HG02970 (cell line): ENCODE measurements at regions not wholly inside any gene's neighbourhood (a gene's known extent, or its start where the extent isn't known, plus 50 kb on each side); places are given as distances from the start of the nearest gene placed in this dataset.

Source experiments
- ATAC-seq: cut with Tn5 transposase; IDR thresholded peaks from one replicate; pipeline ENCODE4 v1.9.1; 2021; ENCODE audit warnings: mild to moderate bottlenecking, moderate library complexity, moderate number of reproducible peaks; ENCODE audit not compliant: unreplicated experiment, low FRiP score

GRCh38 chr1:101154547-101154946 lies 82.3 kb upstream of the S1PR1 start:
- ATAC-seq: no peak

GRCh38 chr1:101153692-101154091 lies 83.1 kb upstream of the S1PR1 start:
- no peak for ATAC-seq

- no peak for ATAC-seq
These were observed 84.2 kb upstream of the S1PR1 start for GRCh38 chr1:101152633-101153032.

- no peak for ATAC-seq
These were observed 85.5 kb upstream of the S1PR1 start for GRCh38 chr1:101151286-101151685.

GRCh38 chr1:101150670-101151069 lies 86.1 kb upstream of the S1PR1 start:
- no peak for ATAC-seq

- no peak for ATAC-seq
These were observed 86.6 kb upstream of the S1PR1 start for GRCh38 chr1:101150266-101150665.

- no peak for ATAC-seq
These were observed 87.8 kb upstream of the S1PR1 start for GRCh38 chr1:101148980-101149379.

- no peak for ATAC-seq
These were observed 89.4 kb upstream of the S1PR1 start for GRCh38 chr1:101147381-101147780.

- ATAC-seq: no peak
These were observed 91.4 kb upstream of the S1PR1 start for GRCh38 chr1:101145449-101145820.

GRCh38 chr1:101144671-101145448 lies 92.0 kb upstream of the S1PR1 start:
- no peak for ATAC-seq

- ATAC-seq: no peak
These were observed 94.6 kb upstream of the S1PR1 start for GRCh38 chr1:101142244-101142643.

GRCh38 chr1:101141376-101141775 lies 95.4 kb upstream of the S1PR1 start:
- ATAC-seq: no peak

GRCh38 chr1:101139821-101140718 lies 96.7 kb upstream of the S1PR1 start:
- no peak for ATAC-seq

- no peak for ATAC-seq
These were observed 97.7 kb upstream of the S1PR1 start for GRCh38 chr1:101139130-101139529.

GRCh38 chr1:101137144-101138126 lies 99.4 kb upstream of the S1PR1 start:
- no peak for ATAC-seq

GRCh38 chr1:101136739-101137138 lies 100.1 kb upstream of the S1PR1 start:
- ATAC-seq: no peak

GRCh38 chr1:101136271-101136670 lies 100.5 kb upstream of the S1PR1 start:
- ATAC-seq: no peak

GRCh38 chr1:101135526-101135925 lies 101.3 kb upstream of the S1PR1 start:
- no peak for ATAC-seq

- no peak for ATAC-seq
These were observed 105.5 kb upstream of the S1PR1 start for GRCh38 chr1:101131239-101131843.

- no peak for ATAC-seq
These were observed 105.1 kb upstream of the DPH5 start for GRCh38 chr1:101130673-101131072.
